Ovary (tissue), 7 donors: ENCODE measurements at regions not wholly inside any gene's neighbourhood (a gene's known extent, or its start where the extent isn't known, plus 50 kb on each side); places are given as distances from the start of the nearest gene placed in this dataset.

Source experiments
- DNase-seq, 5 donors: peaks; one replicate each; pipeline ENCODE4 v3.0.0-alpha.2; 2019 to 2020
- H3K27ac ChIP-seq, 2 donors: fragments of 200-600 bp; one replicate each; pipeline versions ENCODE4 v1.5.1 to v1.8.0; 2019 to 2022
- H3K27me3 ChIP-seq: fragments of 200-600 bp; one replicate; pipeline ENCODE4 v1.8.0; 2022
- H3K36me3 ChIP-seq: fragments of 200-600 bp; sonication (generic); one replicate; pipeline ENCODE4 v1.5.1; 2019
- H3K4me1 ChIP-seq: one replicate; pipeline ENCODE4 v1.8.1; 2013; ENCODE audit warnings: mild to moderate bottlenecking, moderate library complexity; ENCODE audit not compliant: insufficient read depth
- H3K4me3 ChIP-seq: fragments of 200-600 bp; sonication (generic); one replicate; pipeline ENCODE4 v1.5.1; 2017
- H3K9me3 ChIP-seq, 2 donors: fragments of 200-600 bp in 1 of 2; sonication (generic) in 1 of 2; one replicate each; pipeline versions ENCODE4 v1.5.1 to v1.8.1; 2013 to 2019; ENCODE audit warnings: mild to moderate bottlenecking in 1 of 2, moderate library complexity in 1 of 2
- CTCF ChIP-seq, 3 donors: fragments of 450-650 bp in 2 of 3; fragments of 200-600 bp in 1 of 3; IDR thresholded peaks; one replicate each; pipeline versions ENCODE4 v1.5.1 to v1.8.0; 2016 to 2022; ENCODE audit warnings: antibody characterized with exemption in 3 of 3, mild to moderate bottlenecking in 1 of 3
- EP300 ChIP-seq: sonication (generic); formaldehyde crosslinking; IDR thresholded peaks from one replicate; pipeline ENCODE4 v1.6.1; 2017; ENCODE audit warnings: antibody characterized with exemption
- POLR2A ChIP-seq: fragments of 450-650 bp; IDR thresholded peaks from one replicate; pipeline ENCODE4 v1.6.1; 2017; ENCODE audit warnings: antibody characterized with exemption, mild to moderate bottlenecking, moderate library complexity
- WGBS, 3 donors: extraction: QIAGEN DNeasy Blood & Tissue Kit in 1 of 3; methylation state at CpG; one replicate each; pipeline versions ENCODE4 v1.1.5 to v1.1.7; 2013 to 2017; 5-methylcytosine and 5-hydroxymethylcytosine counted together
- intact Hi-C, 4 donors: fragments of 100-400 bp; cut with DNase I; formaldehyde crosslinking; loops; one replicate each; pipeline versions ENCODE4 v1.11.0 to v1.15.1; 2022 to 2023
- donor health status: DM: no; HTN: no; CAD: no; lungs with moderate emphysema.
- donor health status: DM: no; HTN: no; CAD: no.
- donor health status: Bipolar disorder and iron deficiency.
- donor health status: DM: no; HTN: no; CAD: no.
- donor health status: DM: yes; HTN: yes; CAD: no.

GRCh38 chr7:32415519-32415918, 74.7 kb downstream of the LSM5 start:
- no peaks in the 10 kb centered on the region for H3K36me3 ChIP-seq
- no peak overlapping the region for H3K4me3 ChIP-seq
- no peaks in the 10 kb centered on the region for H3K27me3 ChIP-seq
- no peaks in the 10 kb centered on the region for H3K4me1 ChIP-seq
- WGBS, 3 donors = 42 to 52% (median 48%) methylated on average over 6 of the region's 6 CpGs
- no peaks in the 10 kb centered on the region for H3K9me3 ChIP-seq
- intact Hi-C loops = no loop called here
- no peak for DNase-seq
- H3K27ac ChIP-seq = no peak overlapping the region
- TF ChIP-seq POLR2A = no peak
- no peak for TF ChIP-seq CTCF (IDR thresholded peaks at IDR 0.05)
- no peak for TF ChIP-seq EP300

GRCh38 chr7:32412471-32412870, 77.7 kb downstream of the LSM5 start:
- H3K9me3 ChIP-seq = no peaks in the 10 kb centered on the region
- H3K27ac ChIP-seq = no peak overlapping the region
- no peak for DNase-seq
- intact Hi-C loops = no loop called here
- no peak overlapping the region for H3K4me3 ChIP-seq
- no peaks in the 10 kb centered on the region for H3K4me1 ChIP-seq
- no peaks in the 10 kb centered on the region for H3K36me3 ChIP-seq
- 57 to 73% (median 58%) methylated on average over 4 of the region's 4 CpGs for WGBS, 3 donors
- no peak for TF ChIP-seq POLR2A
- TF ChIP-seq CTCF (IDR thresholded peaks at IDR 0.05) = no peak
- TF ChIP-seq EP300 = no peak
- no peaks in the 10 kb centered on the region for H3K27me3 ChIP-seq

GRCh38 chr7:32410545-32410944, 79.6 kb downstream of the LSM5 start:
- Histone ChIP-seq H3K4me3 (no peak overlapping the region), H3K9me3 (no peaks in the 10 kb centered on the region), H3K36me3 (no peaks in the 10 kb centered on the region), H3K27ac (no peak overlapping the region), H3K27me3 (no peaks in the 10 kb centered on the region), H3K4me1 (no peaks in the 10 kb centered on the region)
- intact Hi-C loops = no loop called here
- DNase-seq = no peak
- TF ChIP-seq POLR2A = no peak
- no peak for TF ChIP-seq CTCF (IDR thresholded peaks at IDR 0.05)
- TF ChIP-seq EP300 = no peak
- WGBS, 3 donors = 80 to 86% (median 82%) methylated on average over 2 of the region's 2 CpGs

- intact Hi-C loops = no loop called here
- no peaks in the 10 kb centered on the region for H3K9me3 ChIP-seq
- DNase-seq = no peak
- H3K4me1 ChIP-seq = no peaks in the 10 kb centered on the region
- H3K27me3 ChIP-seq = no peaks in the 10 kb centered on the region
- H3K27ac ChIP-seq = no peak overlapping the region
- no peak overlapping the region for H3K4me3 ChIP-seq
- TF ChIP-seq EP300 (no peak), POLR2A (no peak), CTCF (IDR thresholded peaks at IDR 0.05) (no peak)
- no peaks in the 10 kb centered on the region for H3K36me3 ChIP-seq
- 0 to 18% (median 15%) methylated on average over 1 of the region's 1 CpG for WGBS, 3 donors
These were observed 83.8 kb downstream of the LSM5 start for GRCh38 chr7:32406386-32406785.
